GM06990 (cell line): ENCODE measurements at regions not wholly inside any gene's neighbourhood (a gene's known extent, or its start where the extent isn't known, plus 50 kb on each side); places are given as distances from the start of the nearest gene placed in this dataset.

ENCODE experiments used
- DNase-seq: peaks from one replicate; pipeline ENCODE4 v3.0.0-alpha.2; 2011; ENCODE audit not compliant: insufficient read length; ENCODE audit errors: extremely low read depth
- H3K27me3 ChIP-seq: replicated peaks from 2 replicates; pipeline ENCODE4 v1.6.0; 2011; ENCODE audit warnings: low read length; ENCODE audit not compliant: control insufficient read depth, insufficient read depth
- H3K36me3 ChIP-seq: 2 replicates; pipeline ENCODE4 v1.5.1; 2011; ENCODE audit warnings: low read length; ENCODE audit not compliant: control insufficient read depth, insufficient read depth
- H3K4me3 ChIP-seq: replicated peaks from 2 replicates; pipeline ENCODE4 v1.5.1; 2011; ENCODE audit warnings: low read depth, mild to moderate bottlenecking, control low read depth, low read length
- TF ChIP-seq, protein P1 (sequence below): IDR thresholded peaks from 2 replicates; pipeline ENCODE4 v1.5.1; 2011; ENCODE audit warnings: low read length, control low read depth, mild to moderate bottlenecking, inconsistent platforms; ENCODE audit not compliant: insufficient read depth, poor library complexity, severe bottlenecking

DNA sequence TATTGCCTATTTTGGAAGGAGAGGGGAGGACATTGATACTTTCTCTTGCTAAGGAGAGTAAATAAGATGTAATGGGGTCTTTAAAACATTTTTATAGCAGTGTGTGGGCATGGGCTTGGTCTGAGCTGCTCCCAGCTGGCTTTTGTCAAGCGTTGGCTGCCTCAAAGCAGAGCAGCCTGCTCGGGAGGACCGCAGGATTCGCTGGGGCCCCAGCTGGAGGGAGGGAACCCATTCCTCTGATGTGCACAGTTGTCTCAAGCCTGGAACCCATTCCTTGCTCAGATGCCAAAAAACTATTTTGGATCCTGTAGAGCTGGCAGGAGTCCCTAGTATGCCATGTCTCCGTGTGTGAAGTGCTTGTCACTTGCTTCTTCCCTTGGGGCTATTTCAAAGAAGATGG lies 59.4 kb upstream of the RMDN2 start:
- DNase-seq: no peak
- TF ChIP-seq, protein P1, sequence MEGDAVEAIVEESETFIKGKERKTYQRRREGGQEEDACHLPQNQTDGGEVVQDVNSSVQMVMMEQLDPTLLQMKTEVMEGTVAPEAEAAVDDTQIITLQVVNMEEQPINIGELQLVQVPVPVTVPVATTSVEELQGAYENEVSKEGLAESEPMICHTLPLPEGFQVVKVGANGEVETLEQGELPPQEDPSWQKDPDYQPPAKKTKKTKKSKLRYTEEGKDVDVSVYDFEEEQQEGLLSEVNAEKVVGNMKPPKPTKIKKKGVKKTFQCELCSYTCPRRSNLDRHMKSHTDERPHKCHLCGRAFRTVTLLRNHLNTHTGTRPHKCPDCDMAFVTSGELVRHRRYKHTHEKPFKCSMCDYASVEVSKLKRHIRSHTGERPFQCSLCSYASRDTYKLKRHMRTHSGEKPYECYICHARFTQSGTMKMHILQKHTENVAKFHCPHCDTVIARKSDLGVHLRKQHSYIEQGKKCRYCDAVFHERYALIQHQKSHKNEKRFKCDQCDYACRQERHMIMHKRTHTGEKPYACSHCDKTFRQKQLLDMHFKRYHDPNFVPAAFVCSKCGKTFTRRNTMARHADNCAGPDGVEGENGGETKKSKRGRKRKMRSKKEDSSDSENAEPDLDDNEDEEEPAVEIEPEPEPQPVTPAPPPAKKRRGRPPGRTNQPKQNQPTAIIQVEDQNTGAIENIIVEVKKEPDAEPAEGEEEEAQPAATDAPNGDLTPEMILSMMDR: no peak
- Histone ChIP-seq H3K4me3 (no peak overlapping the region), H3K27me3 (peaks cover 2% of the 10 kb centered on the region), H3K36me3 (no peaks in the 10 kb centered on the region)

- DNase-seq: no peak
- TF ChIP-seq, protein P1: no peak
- H3K36me3 ChIP-seq: no peaks in the 10 kb centered on the region
- no peak overlapping the region for H3K4me3 ChIP-seq
- peaks cover 2% of the 10 kb centered on the region for H3K27me3 ChIP-seq
Observed at GRCh38 chr2:37866171-37866934, 58.7 kb upstream of the RMDN2 start.

DNA sequence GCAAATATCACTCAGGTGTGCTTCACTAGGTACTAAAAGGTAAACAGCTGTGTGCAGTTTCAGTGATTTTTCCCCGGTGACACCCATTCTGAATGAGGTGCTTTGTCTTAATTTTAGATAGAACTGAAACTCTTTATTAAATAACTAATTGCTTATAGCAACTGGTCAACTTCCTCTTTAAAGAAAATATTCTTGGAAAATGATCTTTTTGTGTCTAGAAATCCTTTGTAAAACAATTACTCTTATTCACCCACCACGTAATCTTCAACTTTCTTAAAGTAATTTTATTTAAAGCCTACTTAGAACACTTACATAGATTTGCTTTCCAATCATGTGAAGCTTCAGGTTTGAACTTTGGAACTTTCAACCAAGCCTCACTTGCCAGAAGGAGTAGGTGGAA lies 57.9 kb upstream of the RMDN2 start:
- Histone ChIP-seq H3K27me3 (peaks cover 2% of the 10 kb centered on the region), H3K4me3 (no peak overlapping the region), H3K36me3 (no peaks in the 10 kb centered on the region)
- DNase-seq: no peak
- TF ChIP-seq, protein P1: no peak

GRCh38 chr2:37868866-37869265 lies 56.2 kb upstream of the RMDN2 start:
- no peak overlapping the region for H3K4me3 ChIP-seq
- TF ChIP-seq, protein P1: no peak
- no peaks in the 10 kb centered on the region for H3K36me3 ChIP-seq
- DNase-seq: no peak
- peaks cover 2% of the 10 kb centered on the region for H3K27me3 ChIP-seq

DNA sequence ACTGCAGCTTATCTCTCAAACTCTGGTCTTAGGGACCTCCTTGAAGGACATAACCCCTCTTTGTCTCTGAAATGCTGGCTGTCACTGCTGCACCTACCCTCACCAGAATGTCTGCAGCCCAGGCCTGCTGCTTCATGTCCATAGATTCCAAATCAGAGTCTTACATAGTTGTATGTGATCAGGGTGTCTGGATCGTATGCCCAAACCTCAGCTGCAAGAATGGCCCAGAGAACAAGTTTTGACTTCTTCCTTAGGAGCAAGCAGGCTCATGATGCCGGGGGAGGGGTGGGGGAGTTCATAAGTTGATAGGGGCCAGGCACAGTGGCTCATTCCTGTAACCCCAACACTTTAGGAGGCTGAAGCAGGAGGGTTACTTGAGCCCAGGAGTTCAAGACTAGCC lies 55.8 kb upstream of the RMDN2 start:
- DNase-seq: no peak
- H3K4me3 ChIP-seq: no peak overlapping the region
- no peaks in the 10 kb centered on the region for H3K36me3 ChIP-seq
- H3K27me3 ChIP-seq: peaks cover 2% of the 10 kb centered on the region
- TF ChIP-seq, protein P1: no peak
